ENCODE measurements at regions not wholly inside any gene's neighbourhood (a gene's known extent, or its start where the extent isn't known, plus 50 kb on each side); places are given as distances from the start of the nearest gene placed in this dataset.

GRCh38 chr22:47549741-47550340 lies 787.4 kb downstream of the TBC1D22A start:
- H3K79me2 ChIP-seq (ENCODE audit: insufficient read depth, low read length): no peaks in the 10 kb centered on the region
- CTCF ChIA-PET: no interaction called here
- H4K20me1 ChIP-seq (ENCODE audit: insufficient read depth): no peaks in the 10 kb centered on the region
- intact Hi-C loops (cut with micrococcal nuclease): no loop called here
- no peak overlapping the region for H2AFZ ChIP-seq (ENCODE audit: low read depth, low read length, poor library complexity, severe bottlenecking)
- no peak for ATAC-seq
- no peaks in the 10 kb centered on the region for H3K36me3 ChIP-seq (ENCODE audit: control insufficient read depth in 1 of 2, insufficient read depth in 2 of 2, low read length in 2 of 2)
- TF ChIP-seq REST (IDR thresholded peaks at IDR 0.05; ENCODE audit: low read depth) (no peak), ZNF274 (IDR thresholded peaks at IDR 0.05; ENCODE audit: low read depth, low read length) (no peak), TCF7L2 (IDR thresholded peaks at IDR 0.05; ENCODE audit: borderline replicate concordance, extremely low read depth, insufficient read depth, insufficient read length) (no peak), YY1 (IDR thresholded peaks at IDR 0.05; ENCODE audit: extremely low read depth, insufficient replicate concordance, low read depth, low read length) (no peak), SIN3A (IDR thresholded peaks at IDR 0.05; ENCODE audit: low read depth) (no peak), ATF3 (IDR thresholded peaks at IDR 0.05) (no peak), ZBTB33 (IDR thresholded peaks at IDR 0.05; ENCODE audit: extremely low read depth, insufficient replicate concordance, low read length) (no peak), SP1 (IDR thresholded peaks at IDR 0.05; ENCODE audit: low read depth) (no peak), EZH2phosphoT487 (IDR thresholded peaks at IDR 0.05; ENCODE audit: borderline replicate concordance) (no peak), POLR2A (IDR thresholded peaks at IDR 0.05; ENCODE audit: borderline replicate concordance, extremely low read depth, insufficient read depth, insufficient read length) (no peak), JUND (IDR thresholded peaks at IDR 0.05) (no peak), RAD21 (IDR thresholded peaks at IDR 0.05; ENCODE audit: low read depth) (no peak), CEBPB (IDR thresholded peaks at IDR 0.05; ENCODE audit: low read depth) (no peak), CBX3 (IDR thresholded peaks at IDR 0.05; ENCODE audit: low read depth) (no peak), ZFX (IDR thresholded peaks at IDR 0.05) (no peak), SRF (IDR thresholded peaks at IDR 0.05; ENCODE audit: low read depth) (no peak), MAX (IDR thresholded peaks at IDR 0.05) (no peak), EZH2 (IDR thresholded peaks at IDR 0.05) (no peak), FOSL1 (IDR thresholded peaks at IDR 0.05; ENCODE audit: low read depth) (no peak), ELF1 (IDR thresholded peaks at IDR 0.05; ENCODE audit: borderline replicate concordance, low read depth) (no peak)
- H3K4me2 ChIP-seq (ENCODE audit: low read length): no peak overlapping the region
- H3K4me3 ChIP-seq (replicated peaks in 1 of 2; ENCODE audit: low read depth in 1 of 2, low read length in 2 of 2): no peak overlapping the region
- BruUV-seq (replicated peaks): no TSS peak
- no peak overlapping the region for H3K27ac ChIP-seq (ENCODE audit: low read depth, low read length)
- DNase-seq (ENCODE audit: low read depth, low spot score): no peak
- POLR2A ChIA-PET: no interaction called here
- H3K9me2 ChIP-seq (ENCODE audit: insufficient read depth): no peaks in the 10 kb centered on the region
- no peaks in the 10 kb centered on the region for H3K4me1 ChIP-seq (ENCODE audit: control insufficient read depth in 1 of 2, insufficient read depth in 2 of 2, low read length in 2 of 2)
- H3K9ac ChIP-seq (ENCODE audit: low read length): no peak overlapping the region
- RAD21 ChIA-PET (ENCODE audit: low non-redundant PET in 1 of 2, low total read pairs in 2 of 2, uncharacterized antibody in 2 of 2, unreplicated experiment in 2 of 2): no interaction called here
- no peaks in the 10 kb centered on the region for H3K9me3 ChIP-seq (ENCODE audit: control insufficient read depth in 1 of 2, insufficient read depth in 1 of 2, low read depth in 1 of 2, low read length in 2 of 2)
- H3K27me3 ChIP-seq (ENCODE audit: insufficient read depth, low read length): peaks cover 11% of the 10 kb centered on the region; the same call in 1 of the 2 replicates
